22Rv1 (cell line): ENCODE measurements at regions not wholly inside any gene's neighbourhood (a gene's known extent, or its start where the extent isn't known, plus 50 kb on each side); places are given as distances from the start of the nearest gene placed in this dataset.

Source experiments
- ZFX ChIP-seq: fragments of 450-650 bp; IDR thresholded peaks from 2 replicates; pipeline ENCODE4 v1.6.1; 2017; ENCODE audit warnings: antibody characterized with exemption, borderline replicate concordance
- TF ChIP-seq, protein P1 (sequence below): fragments of 450-650 bp; IDR thresholded peaks from 2 replicates; pipeline ENCODE4 v1.5.1; 2017; ENCODE audit warnings: mild to moderate bottlenecking

DNA sequence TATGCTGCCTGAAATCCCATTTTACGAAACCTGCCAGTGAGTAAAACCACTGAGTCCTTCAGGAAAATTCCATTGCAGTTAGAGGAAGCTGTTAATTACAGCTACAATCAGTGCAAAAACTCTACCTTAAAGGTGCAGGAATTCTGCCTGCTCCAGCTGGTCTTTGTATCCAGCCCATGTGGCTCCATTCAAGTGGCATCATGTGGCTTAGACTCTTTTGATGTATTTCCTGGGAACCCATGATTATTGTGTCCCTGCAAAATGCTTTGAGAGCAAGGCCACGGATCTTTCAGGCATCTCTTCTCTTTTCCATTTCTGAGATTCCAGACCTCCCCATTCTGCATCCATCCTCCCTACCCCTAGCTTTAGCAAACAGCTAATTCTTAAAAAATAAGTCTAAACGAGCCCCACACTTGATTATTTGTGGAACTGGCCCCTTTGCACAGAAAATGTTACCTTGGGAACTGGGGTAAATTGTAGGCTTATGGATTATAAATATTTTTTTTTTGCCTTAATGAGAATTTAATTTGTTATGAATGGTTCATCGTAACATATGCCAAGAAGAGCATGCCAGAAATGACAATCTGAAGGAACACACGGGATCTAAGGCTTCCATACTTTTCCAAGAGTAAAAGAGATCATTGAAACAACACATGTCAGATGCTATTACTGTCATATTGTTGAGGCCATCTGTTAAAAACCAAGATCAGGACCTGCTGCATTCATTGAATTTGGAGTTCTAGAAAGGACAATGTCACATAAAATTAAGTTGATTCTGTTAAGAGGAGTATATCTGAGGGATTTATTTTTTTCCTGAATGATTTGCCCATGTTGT lies 144.6 kb downstream of the TPH2 start:
- TF ChIP-seq, protein P1, sequence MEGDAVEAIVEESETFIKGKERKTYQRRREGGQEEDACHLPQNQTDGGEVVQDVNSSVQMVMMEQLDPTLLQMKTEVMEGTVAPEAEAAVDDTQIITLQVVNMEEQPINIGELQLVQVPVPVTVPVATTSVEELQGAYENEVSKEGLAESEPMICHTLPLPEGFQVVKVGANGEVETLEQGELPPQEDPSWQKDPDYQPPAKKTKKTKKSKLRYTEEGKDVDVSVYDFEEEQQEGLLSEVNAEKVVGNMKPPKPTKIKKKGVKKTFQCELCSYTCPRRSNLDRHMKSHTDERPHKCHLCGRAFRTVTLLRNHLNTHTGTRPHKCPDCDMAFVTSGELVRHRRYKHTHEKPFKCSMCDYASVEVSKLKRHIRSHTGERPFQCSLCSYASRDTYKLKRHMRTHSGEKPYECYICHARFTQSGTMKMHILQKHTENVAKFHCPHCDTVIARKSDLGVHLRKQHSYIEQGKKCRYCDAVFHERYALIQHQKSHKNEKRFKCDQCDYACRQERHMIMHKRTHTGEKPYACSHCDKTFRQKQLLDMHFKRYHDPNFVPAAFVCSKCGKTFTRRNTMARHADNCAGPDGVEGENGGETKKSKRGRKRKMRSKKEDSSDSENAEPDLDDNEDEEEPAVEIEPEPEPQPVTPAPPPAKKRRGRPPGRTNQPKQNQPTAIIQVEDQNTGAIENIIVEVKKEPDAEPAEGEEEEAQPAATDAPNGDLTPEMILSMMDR: no peak
- TF ChIP-seq ZFX: no peak
